GM18511 (cell line): ENCODE measurements at regions not wholly inside any gene's neighbourhood (a gene's known extent, or its start where the extent isn't known, plus 50 kb on each side); places are given as distances from the start of the nearest gene placed in this dataset.

Source experiments
- ATAC-seq: cut with Tn5 transposase; IDR thresholded peaks from one replicate; pipeline ENCODE4 v1.9.1; 2021; ENCODE audit warnings: mild to moderate bottlenecking, moderate library complexity; ENCODE audit not compliant: unreplicated experiment

- ATAC-seq, result no peak
Measured at GRCh38 chr7:22658031-22658430, 69.0 kb upstream of the IL6 start.

GRCh38 chr7:22657479-22657878 is 69.5 kb upstream of the IL6 start:
- ATAC-seq, result no peak

- no peak for ATAC-seq
Measured at GRCh38 chr7:22655781-22656180, 71.2 kb upstream of the IL6 start.

GRCh38 chr7:22654831-22655230 is 72.2 kb upstream of the IL6 start:
- no peak for ATAC-seq

- ATAC-seq, result no peak
Measured at GRCh38 chr7:22653951-22654350, 73.0 kb upstream of the IL6 start.

- no peak for ATAC-seq
Measured at GRCh38 chr7:22651534-22652243, 75.3 kb upstream of the IL6 start.

GRCh38 chr7:22651036-22651435 is 76.0 kb upstream of the IL6 start:
- ATAC-seq, result no peak

GRCh38 chr7:22649686-22650085 is 77.3 kb upstream of the IL6 start:
- ATAC-seq, result no peak

- ATAC-seq, result no peak
Measured at GRCh38 chr7:22647451-22648257, 79.3 kb upstream of the IL6 start.

- no peak for ATAC-seq
Measured at GRCh38 chr7:22645418-22646181, 81.4 kb upstream of the IL6 start.

GRCh38 chr7:22642454-22642853 is 84.5 kb upstream of the IL6 start:
- no peak for ATAC-seq

- peak; percentile 99 for ATAC-seq
Measured at GRCh38 chr7:22640269-22640668, 86.7 kb upstream of the IL6 start.

- ATAC-seq, result no peak
Measured at GRCh38 chr7:22639396-22639795, 87.6 kb upstream of the IL6 start.

- no peak for ATAC-seq
Measured at GRCh38 chr7:22635349-22635748, 91.7 kb upstream of the IL6 start.

GRCh38 chr7:22633954-22634474 is 93.0 kb upstream of the IL6 start:
- ATAC-seq, result no peak

GRCh38 chr7:22633286-22633953 is 93.6 kb upstream of the IL6 start:
- ATAC-seq, result no peak

GRCh38 chr7:22632674-22633073 is 94.3 kb upstream of the IL6 start:
- ATAC-seq, result no peak

GRCh38 chr7:22631730-22632129 is 95.3 kb upstream of the IL6 start:
- no peak for ATAC-seq

GRCh38 chr7:22630069-22630468 is 96.9 kb upstream of the IL6 start:
- ATAC-seq, result no peak

- no peak for ATAC-seq
Measured at GRCh38 chr7:22629056-22629455, 97.9 kb upstream of the IL6 start.

GRCh38 chr7:22628112-22628511 is 98.9 kb upstream of the IL6 start:
- ATAC-seq, result no peak
